ENCODE measurements at regions not wholly inside any gene's neighbourhood (a gene's known extent, or its start where the extent isn't known, plus 50 kb on each side); places are given as distances from the start of the nearest gene placed in this dataset.

GRCh38 chr10:3672220-3672619, 112.8 kb downstream of the KLF6 start:
- TF ChIP-seq CTCF (IDR thresholded peaks at IDR 0.05) (no peak), EZH2 (IDR thresholded peaks at IDR 0.05; ENCODE audit: borderline replicate concordance, insufficient read depth, low read depth, low read length, poor library complexity, severe bottlenecking) (no peak)

Measured in B cell (primary cell).